SJCRH30 (cell line): ENCODE measurements at regions not wholly inside any gene's neighbourhood (a gene's known extent, or its start where the extent isn't known, plus 50 kb on each side); places are given as distances from the start of the nearest gene placed in this dataset.
A peak's percentile ranks its signal among the peaks of the same experiment; 100 is the strongest.
"Not testable (repeated sequence)": the region's sequence is repeated elsewhere in the genome, so short reads cannot be mapped to it uniquely, and the experiment has no call there.

Experiments
- DNase-seq, 2 experiments: peaks; one replicate each; pipeline ENCODE4 v3.0.0-alpha.2; 2015 to 2020
- H3K27ac ChIP-seq: fragments of 250-450 bp; sonication (Bioruptor Pico); 2 replicates; pipeline ENCODE4 v1.5.1; 2020; ENCODE audit warnings: mild to moderate bottlenecking, moderate library complexity
- H3K27me3 ChIP-seq: fragments of 250-450 bp; sonication (Bioruptor Pico); 2 replicates; pipeline ENCODE4 v1.5.1; 2020; ENCODE audit warnings: mild to moderate bottlenecking, moderate library complexity
- H3K36me3 ChIP-seq: fragments of 250-450 bp; sonication (Bioruptor Pico); 2 replicates; pipeline ENCODE4 v1.5.1; 2020; ENCODE audit warnings: mild to moderate bottlenecking, moderate library complexity
- H3K4me1 ChIP-seq: fragments of 250-450 bp; sonication (Bioruptor Pico); 2 replicates; pipeline ENCODE4 v1.5.1; 2020; ENCODE audit warnings: mild to moderate bottlenecking, moderate library complexity
- H3K4me3 ChIP-seq: fragments of 250-450 bp; sonication (Bioruptor Pico); 2 replicates; pipeline ENCODE4 v1.5.1; 2020; ENCODE audit warnings: mild to moderate bottlenecking, moderate library complexity
- H3K9me3 ChIP-seq: fragments of 250-450 bp; sonication (Bioruptor Pico); replicated peaks from 2 replicates; pipeline ENCODE4 v1.5.1; 2020; ENCODE audit warnings: mild to moderate bottlenecking, moderate library complexity

- DNase-seq = no peak
- Histone ChIP-seq H3K36me3 (no peaks in the 10 kb centered on the region), H3K27ac (no peak overlapping the region), H3K9me3 (no peaks in the 10 kb centered on the region), H3K4me1 (no peaks in the 10 kb centered on the region), H3K27me3 (no peaks in the 10 kb centered on the region), H3K4me3 (no peak overlapping the region)
These were observed 635.0 kb downstream of the REEP3 start for GRCh38 chr10:64156166-64156565.

DNA sequence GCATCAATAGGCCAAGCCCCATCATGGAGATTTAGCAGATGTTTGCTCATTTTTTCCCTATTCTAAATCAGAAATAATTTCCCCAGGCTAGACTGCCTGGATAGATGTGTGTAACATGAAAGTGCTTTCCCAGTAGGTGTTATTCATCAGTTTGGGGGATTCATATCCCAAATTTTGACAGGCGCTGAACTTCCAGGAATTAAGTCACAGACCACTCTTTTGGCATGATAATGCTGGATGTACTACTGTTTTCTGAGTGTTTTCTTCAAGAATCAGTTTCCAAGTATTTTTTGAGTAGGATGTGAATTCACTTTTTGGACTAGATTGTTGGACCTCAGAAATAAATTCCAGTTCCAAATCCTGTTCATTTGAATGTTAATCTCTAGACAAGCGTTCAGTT is 637.4 kb downstream of the REEP3 start:
- DNase-seq = no peak
- Histone ChIP-seq H3K9me3 (no peaks in the 10 kb centered on the region), H3K27me3 (no peaks in the 10 kb centered on the region), H3K36me3 (no peaks in the 10 kb centered on the region), H3K27ac (no peak overlapping the region), H3K4me3 (no peak overlapping the region), H3K4me1 (no peaks in the 10 kb centered on the region)

DNA sequence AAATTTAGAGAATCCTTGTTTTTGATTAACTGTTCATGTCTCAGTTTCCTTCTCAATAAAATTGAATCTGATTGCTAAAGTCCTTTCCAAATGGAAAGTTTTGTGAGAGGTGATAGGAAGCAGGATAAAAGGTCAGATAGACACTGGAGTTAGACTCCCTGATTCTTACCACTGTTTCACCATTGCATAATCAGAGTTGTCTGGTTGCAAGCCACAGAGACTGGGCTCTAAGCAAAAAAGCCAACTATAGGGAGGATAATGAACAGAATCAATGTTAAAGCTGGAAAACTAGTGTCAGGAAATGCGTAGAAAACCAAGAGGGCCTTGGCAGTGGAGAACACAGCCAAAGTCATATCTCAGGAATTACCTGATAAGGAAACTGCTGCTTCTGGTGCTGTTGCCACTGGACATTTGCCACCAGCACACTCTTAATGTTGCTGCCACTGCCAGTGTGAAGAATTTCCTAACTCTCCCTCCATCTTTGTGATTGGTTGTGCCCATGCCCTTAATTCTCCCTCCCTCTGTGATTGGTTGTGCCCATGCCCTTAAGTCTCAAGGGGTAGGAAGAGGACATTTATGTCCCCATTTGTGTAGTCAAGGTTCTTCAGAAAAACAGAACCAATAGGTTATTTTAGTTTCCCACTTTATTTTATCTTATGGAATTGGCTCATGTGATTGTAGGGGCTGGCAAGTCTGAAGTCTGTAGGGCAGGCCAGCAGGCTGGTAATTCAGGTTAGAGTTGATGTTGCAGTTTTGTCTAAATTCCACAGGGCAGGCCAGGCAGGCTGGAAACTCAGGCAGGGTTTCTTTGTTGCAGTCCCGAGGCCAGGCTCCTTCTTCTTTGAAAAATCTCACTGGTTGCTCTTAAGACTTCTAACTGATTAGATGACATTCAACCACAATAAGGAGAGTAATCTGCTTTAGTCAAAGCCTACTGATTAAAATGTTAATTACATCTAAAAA is 639.0 kb downstream of the REEP3 start:
- Histone ChIP-seq H3K27me3 (no peaks in the 10 kb centered on the region), H3K4me3 (no peak overlapping the region), H3K27ac (no peak overlapping the region), H3K4me1 (no peaks in the 10 kb centered on the region), H3K9me3 (no peaks in the 10 kb centered on the region), H3K36me3 (no peaks in the 10 kb centered on the region)
- no peak for DNase-seq

DNA sequence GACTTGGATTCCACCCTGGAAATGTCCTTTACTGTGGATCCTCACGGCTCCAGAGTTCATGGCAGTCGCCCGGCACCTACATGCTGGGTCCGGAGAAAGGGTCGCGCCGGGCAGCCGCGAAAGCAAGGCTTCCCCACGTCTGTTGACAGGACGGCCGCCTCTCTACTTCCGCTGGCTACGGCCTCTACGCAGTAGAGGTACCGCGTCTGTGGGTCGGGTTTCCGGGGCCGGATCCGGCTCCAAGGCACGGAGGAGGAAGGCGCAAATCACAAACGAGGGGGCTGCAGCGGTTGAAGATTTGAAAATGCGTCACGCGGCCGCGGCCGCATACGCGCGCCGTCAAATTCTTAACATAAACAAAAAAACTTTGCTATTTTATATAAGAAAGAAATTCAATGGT is 649.6 kb downstream of the REEP3 start:
- Histone ChIP-seq H3K27ac (no peak overlapping the region), H3K27me3 (no peaks in the 10 kb centered on the region), H3K9me3 (no peaks in the 10 kb centered on the region), H3K36me3 (no peaks in the 10 kb centered on the region), H3K4me1 (no peaks in the 10 kb centered on the region), H3K4me3 (no peak overlapping the region)
- no peak for DNase-seq

DNA sequence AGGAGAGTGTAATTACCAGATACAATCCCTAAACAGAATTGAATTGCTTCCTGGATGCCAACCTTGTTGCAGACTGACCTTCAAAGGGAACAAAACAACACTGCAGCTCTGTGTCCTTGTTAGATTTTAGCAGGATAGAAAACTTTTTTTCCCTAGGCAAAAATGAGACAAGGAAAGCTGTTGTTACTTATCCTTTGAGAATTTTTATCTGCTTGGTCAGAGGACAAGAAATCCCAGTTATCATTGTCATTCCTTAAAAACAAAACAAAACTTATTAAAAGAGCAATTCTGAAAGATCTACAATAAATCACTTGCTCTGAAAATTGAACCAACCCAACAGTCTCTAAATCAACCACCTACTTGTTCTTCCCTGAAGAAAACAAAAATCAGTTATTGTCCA is 652.6 kb downstream of the REEP3 start:
- no peaks in the 10 kb centered on the region for H3K27me3 ChIP-seq
- H3K36me3 ChIP-seq = no peaks in the 10 kb centered on the region
- H3K9me3 ChIP-seq = no peaks in the 10 kb centered on the region
- no peak overlapping the region for H3K4me3 ChIP-seq
- DNase-seq = no peak
- no peak overlapping the region for H3K27ac ChIP-seq
- no peaks in the 10 kb centered on the region for H3K4me1 ChIP-seq

DNA sequence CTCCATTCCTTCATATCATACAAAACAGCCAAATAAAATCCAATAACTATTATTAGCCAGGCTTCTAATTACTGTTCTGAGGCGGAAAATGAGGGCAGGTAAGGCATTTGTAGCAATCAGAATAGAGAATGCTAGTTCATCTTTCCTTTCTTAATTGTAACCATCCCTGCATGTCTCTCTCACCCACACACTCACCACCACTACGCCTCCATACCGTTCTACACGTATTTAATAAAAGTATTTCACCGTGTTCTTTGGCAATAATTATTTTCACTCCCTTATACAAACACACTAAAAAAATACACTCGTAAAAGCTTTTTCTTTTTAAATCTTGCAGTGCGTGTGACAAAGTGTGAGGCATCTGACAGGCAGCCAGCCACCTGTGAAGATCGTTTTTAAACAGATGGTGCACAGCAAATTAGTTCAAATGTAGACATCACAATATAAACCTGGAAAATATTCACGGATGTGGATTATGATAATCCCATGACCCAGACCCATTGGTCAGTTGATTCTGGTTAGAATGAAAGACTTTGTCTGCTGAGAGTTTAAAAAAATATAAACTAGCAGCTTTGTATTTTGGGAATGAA is 653.6 kb downstream of the REEP3 start:
- Histone ChIP-seq H3K27ac (no peak overlapping the region), H3K9me3 (no peaks in the 10 kb centered on the region), H3K4me1 (no peaks in the 10 kb centered on the region), H3K4me3 (no peak overlapping the region), H3K27me3 (no peaks in the 10 kb centered on the region), H3K36me3 (no peaks in the 10 kb centered on the region)
- no peak for DNase-seq

- no peaks in the 10 kb centered on the region for H3K4me1 ChIP-seq
- no peaks in the 10 kb centered on the region for H3K27me3 ChIP-seq
- no peak for DNase-seq
- no peaks in the 10 kb centered on the region for H3K36me3 ChIP-seq
- no peaks in the 10 kb centered on the region for H3K9me3 ChIP-seq
- H3K4me3 ChIP-seq = no peak overlapping the region
- no peak overlapping the region for H3K27ac ChIP-seq
These were observed 654.2 kb downstream of the REEP3 start for GRCh38 chr10:64175271-64175962.

GRCh38 chr10:64182671-64183070 is 661.5 kb downstream of the REEP3 start:
- Histone ChIP-seq H3K9me3 (no peaks in the 10 kb centered on the region), H3K36me3 (no peaks in the 10 kb centered on the region), H3K4me3 (no peak overlapping the region), H3K27ac (no peak overlapping the region), H3K4me1 (no peaks in the 10 kb centered on the region), H3K27me3 (no peaks in the 10 kb centered on the region)
- no peak for DNase-seq

- no peaks in the 10 kb centered on the region for H3K27me3 ChIP-seq
- H3K4me3 ChIP-seq = no peak overlapping the region
- peaks cover 9% of the 10 kb centered on the region; the same call in 1 of the 2 replicates for H3K4me1 ChIP-seq
- peak overlapping the region; percentile 55 for H3K27ac ChIP-seq
- no peaks in the 10 kb centered on the region for H3K9me3 ChIP-seq
- H3K36me3 ChIP-seq = no peaks in the 10 kb centered on the region
- peak; percentile 7 to 47 for DNase-seq
These were observed 670.1 kb downstream of the REEP3 start for GRCh38 chr10:64191286-64191685.

- no peak overlapping the region for H3K4me3 ChIP-seq
- H3K27me3 ChIP-seq = no peaks in the 10 kb centered on the region
- H3K36me3 ChIP-seq = no peaks in the 10 kb centered on the region
- no peak overlapping the region for H3K27ac ChIP-seq
- no peaks in the 10 kb centered on the region for H3K4me1 ChIP-seq
- DNase-seq = no peak
- no peaks in the 10 kb centered on the region for H3K9me3 ChIP-seq
These were observed 675.6 kb downstream of the REEP3 start for GRCh38 chr10:64196638-64197315.

DNA sequence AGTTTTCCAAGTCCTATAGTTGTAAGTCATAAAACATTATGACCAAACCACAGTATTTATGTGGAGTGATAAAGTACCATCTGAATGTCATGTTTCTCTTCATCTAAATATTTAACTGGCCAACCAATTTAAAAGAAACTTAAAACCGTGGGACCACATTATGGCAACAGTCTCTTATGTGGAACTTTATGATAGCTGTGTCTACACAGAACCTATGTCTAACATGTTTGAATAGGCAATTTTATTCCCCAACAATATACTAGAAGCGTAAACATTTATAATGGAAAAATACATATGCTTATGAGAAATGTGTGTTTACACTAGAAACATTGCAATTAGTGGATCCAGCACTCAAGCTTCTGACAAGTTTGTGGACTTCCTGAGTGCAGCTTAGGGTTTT is 680.7 kb downstream of the REEP3 start:
- no peaks in the 10 kb centered on the region for H3K4me1 ChIP-seq
- H3K36me3 ChIP-seq = no peaks in the 10 kb centered on the region
- no peaks in the 10 kb centered on the region for H3K27me3 ChIP-seq
- no peak overlapping the region for H3K27ac ChIP-seq
- H3K4me3 ChIP-seq = no peak overlapping the region
- no peak for DNase-seq
- no peaks in the 10 kb centered on the region for H3K9me3 ChIP-seq

- H3K36me3 ChIP-seq, H3K4me1 ChIP-seq, H3K27me3 ChIP-seq, H3K9me3 ChIP-seq, H3K4me3 ChIP-seq, H3K27ac ChIP-seq, DNase-seq: not testable (repeated sequence)
These were observed 683.3 kb downstream of the REEP3 start for GRCh38 chr10:64204504-64204903.

GRCh38 chr10:64206409-64206808 is 685.2 kb downstream of the REEP3 start:
- DNase-seq = no peak
- H3K27me3 ChIP-seq = no peaks in the 10 kb centered on the region
- H3K36me3 ChIP-seq = no peaks in the 10 kb centered on the region
- no peak overlapping the region for H3K27ac ChIP-seq
- H3K4me3 ChIP-seq = no peak overlapping the region
- no peaks in the 10 kb centered on the region for H3K9me3 ChIP-seq
- H3K4me1 ChIP-seq = 0 out of 2 replicates have a peak, but pooled peaks cover 4% of the 10 kb centered on the region

- no peak overlapping the region for H3K27ac ChIP-seq
- H3K4me1 ChIP-seq = 0 out of 2 replicates have a peak, but pooled peaks cover 4% of the 10 kb centered on the region
- DNase-seq = peak; percentile 28 to 65
These were observed 688.4 kb downstream of the REEP3 start for GRCh38 chr10:64209561-64209960.

DNA sequence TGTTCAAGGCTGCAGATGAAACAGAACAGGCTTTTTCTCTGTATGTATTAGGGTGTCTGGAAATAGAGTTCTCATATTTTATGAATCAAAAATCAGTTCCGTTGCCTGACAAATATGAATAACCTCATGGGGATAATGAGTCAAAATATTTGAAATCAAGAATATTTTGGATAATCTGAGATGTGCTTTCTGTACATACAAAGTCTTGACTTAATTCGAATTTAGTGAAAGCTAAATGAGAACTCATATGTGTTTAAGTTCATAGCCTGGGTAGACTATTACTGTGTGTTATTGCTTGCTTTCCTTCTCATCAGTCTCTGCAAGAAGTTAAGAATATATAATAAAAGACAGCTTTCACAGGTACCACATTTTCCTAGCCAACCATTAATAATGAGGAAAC is 689.0 kb downstream of the REEP3 start:
- Histone ChIP-seq H3K27ac (no peak overlapping the region), H3K4me3 (no peak overlapping the region), H3K9me3 (no peaks in the 10 kb centered on the region), H3K27me3 (no peaks in the 10 kb centered on the region), H3K36me3 (no peaks in the 10 kb centered on the region), H3K4me1 (0 out of 2 replicates have a peak, but pooled peaks cover 4% of the 10 kb centered on the region)
- no peak for DNase-seq

More at GRCh38 chr10:64209561-64209960, 688.4 kb downstream of the REEP3 start:
- no peaks in the 10 kb centered on the region for H3K27me3 ChIP-seq
- H3K9me3 ChIP-seq = no peaks in the 10 kb centered on the region
- no peaks in the 10 kb centered on the region for H3K36me3 ChIP-seq
- H3K4me3 ChIP-seq = no peak overlapping the region
